DOHH2 (cell line): ENCODE measurements at regions not wholly inside any gene's neighbourhood (a gene's known extent, or its start where the extent isn't known, plus 50 kb on each side); places are given as distances from the start of the nearest gene placed in this dataset.

ENCODE experiments used
- H3F3A ChIP-seq: fragments of 200-600 bp; sonication (generic), shearing (Covaris generic); 2 replicates; pipeline ENCODE4 v1.6.0; 2016; ENCODE audit warnings: antibody characterized with exemption, mild to moderate bottlenecking; ENCODE audit not compliant: control insufficient read depth, insufficient read depth
- H3K27ac ChIP-seq: fragments of 200-600 bp; sonication (generic); 2 replicates; pipeline ENCODE4 v1.5.1; 2014; ENCODE audit warnings: low read depth, mild to moderate bottlenecking, low read length, moderate library complexity
- H3K27me3 ChIP-seq: fragments of 200-600 bp; sonication (generic); 2 replicates; pipeline ENCODE4 v1.6.1; 2014; ENCODE audit warnings: mild to moderate bottlenecking, low read length, mixed read lengths; ENCODE audit not compliant: control insufficient read depth
- H3K36me3 ChIP-seq: fragments of 200-600 bp; sonication (generic); 2 replicates; pipeline ENCODE4 v1.6.1; 2014; ENCODE audit warnings: mild to moderate bottlenecking, low read length, moderate library complexity, mixed read lengths; ENCODE audit not compliant: control insufficient read depth
- H3K4me1 ChIP-seq: fragments of 200-600 bp; sonication (generic); 2 replicates; pipeline ENCODE4 v1.6.1; 2014; ENCODE audit warnings: mild to moderate bottlenecking, low read length, mixed read lengths; ENCODE audit not compliant: control insufficient read depth
- H3K4me2 ChIP-seq: fragments of 200-600 bp; sonication (generic); 2 replicates; pipeline ENCODE4 v1.6.0; 2014; ENCODE audit warnings: mild to moderate bottlenecking, low read length, moderate library complexity
- H3K4me3 ChIP-seq: fragments of 200-600 bp; sonication (generic); 2 replicates; pipeline ENCODE4 v1.5.1; 2014; ENCODE audit warnings: mild to moderate bottlenecking, low read length, mixed read lengths
- H3K79me2 ChIP-seq: fragments of 200-600 bp; sonication (generic); 2 replicates; pipeline ENCODE4 v1.6.1; 2014; ENCODE audit warnings: mild to moderate bottlenecking, low read length, mixed read lengths; ENCODE audit not compliant: control insufficient read depth
- H3K9me2 ChIP-seq: fragments of 200-600 bp; sonication (generic); replicated peaks from 2 replicates; pipeline ENCODE4 v1.6.1; 2014; ENCODE audit warnings: mild to moderate bottlenecking, low read length, mixed read lengths; ENCODE audit not compliant: control insufficient read depth
- H3K9me3 ChIP-seq: fragments of 200-600 bp; sonication (generic); 2 replicates; pipeline ENCODE4 v1.6.1; 2014; ENCODE audit warnings: antibody characterized with exemption, low read length, mixed read lengths; ENCODE audit not compliant: control insufficient read depth, insufficient read depth
- H4K20me1 ChIP-seq: fragments of 200-600 bp; sonication (generic); 2 replicates; pipeline ENCODE4 v1.6.0; 2014; ENCODE audit warnings: low read depth, mild to moderate bottlenecking, antibody characterized with exemption, low read length, moderate library complexity; ENCODE audit not compliant: control insufficient read depth, insufficient read depth
- EZH2phosphoT487 ChIP-seq: fragments of 200-600 bp; sonication (generic); IDR thresholded peaks from 2 replicates; pipeline ENCODE4 v1.6.1; 2017; ENCODE audit warnings: borderline replicate concordance, mild to moderate bottlenecking, antibody characterized with exemption, low read length, moderate library complexity, mixed read lengths
- TF ChIP-seq, protein P1 (sequence below): fragments of 200-600 bp; sonication (generic); IDR thresholded peaks from one replicate; pipeline ENCODE4 v1.5.1; 2014; ENCODE audit warnings: antibody characterized with exemption, mild to moderate bottlenecking, low read depth, low read length; ENCODE audit not compliant: poor library complexity, severe bottlenecking

DNA sequence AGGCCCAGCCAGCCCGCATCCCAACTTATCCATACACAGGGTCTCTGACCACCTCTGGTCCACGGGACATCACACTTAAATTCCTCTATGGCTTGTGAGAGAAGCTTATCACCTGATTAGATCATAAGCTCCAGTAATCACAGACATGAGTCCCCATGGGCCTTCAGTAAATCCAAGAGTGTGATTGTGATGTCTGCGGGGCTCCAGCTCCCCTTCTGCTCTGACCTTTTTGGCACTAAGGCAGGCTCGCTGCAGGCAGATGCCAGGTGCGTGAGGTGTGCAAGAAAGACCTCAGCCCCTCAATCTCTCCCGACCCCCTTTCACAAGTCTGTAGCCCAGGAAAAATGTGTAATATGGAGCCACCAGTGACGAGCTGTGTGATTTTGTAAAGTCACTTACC lies 127.6 kb upstream of the DUSP22 start:
- Histone ChIP-seq H4K20me1 (no peaks in the 10 kb centered on the region), H3K4me1 (no peaks in the 10 kb centered on the region), H3K36me3 (no peaks in the 10 kb centered on the region), H3K4me3 (no peak overlapping the region), H3K27me3 (0 out of 2 replicates have a peak, but pooled peaks cover 3% of the 10 kb centered on the region), H3K9me2 (no peaks in the 10 kb centered on the region), H3K27ac (no peak overlapping the region), H3K4me2 (no peak overlapping the region), H3K9me3 (no peaks in the 10 kb centered on the region), H3K79me2 (no peaks in the 10 kb centered on the region), H3F3A (no peaks in the 10 kb centered on the region)
- TF ChIP-seq, protein P1, sequence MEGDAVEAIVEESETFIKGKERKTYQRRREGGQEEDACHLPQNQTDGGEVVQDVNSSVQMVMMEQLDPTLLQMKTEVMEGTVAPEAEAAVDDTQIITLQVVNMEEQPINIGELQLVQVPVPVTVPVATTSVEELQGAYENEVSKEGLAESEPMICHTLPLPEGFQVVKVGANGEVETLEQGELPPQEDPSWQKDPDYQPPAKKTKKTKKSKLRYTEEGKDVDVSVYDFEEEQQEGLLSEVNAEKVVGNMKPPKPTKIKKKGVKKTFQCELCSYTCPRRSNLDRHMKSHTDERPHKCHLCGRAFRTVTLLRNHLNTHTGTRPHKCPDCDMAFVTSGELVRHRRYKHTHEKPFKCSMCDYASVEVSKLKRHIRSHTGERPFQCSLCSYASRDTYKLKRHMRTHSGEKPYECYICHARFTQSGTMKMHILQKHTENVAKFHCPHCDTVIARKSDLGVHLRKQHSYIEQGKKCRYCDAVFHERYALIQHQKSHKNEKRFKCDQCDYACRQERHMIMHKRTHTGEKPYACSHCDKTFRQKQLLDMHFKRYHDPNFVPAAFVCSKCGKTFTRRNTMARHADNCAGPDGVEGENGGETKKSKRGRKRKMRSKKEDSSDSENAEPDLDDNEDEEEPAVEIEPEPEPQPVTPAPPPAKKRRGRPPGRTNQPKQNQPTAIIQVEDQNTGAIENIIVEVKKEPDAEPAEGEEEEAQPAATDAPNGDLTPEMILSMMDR, result no peak
- TF ChIP-seq EZH2phosphoT487, result no peak

DNA sequence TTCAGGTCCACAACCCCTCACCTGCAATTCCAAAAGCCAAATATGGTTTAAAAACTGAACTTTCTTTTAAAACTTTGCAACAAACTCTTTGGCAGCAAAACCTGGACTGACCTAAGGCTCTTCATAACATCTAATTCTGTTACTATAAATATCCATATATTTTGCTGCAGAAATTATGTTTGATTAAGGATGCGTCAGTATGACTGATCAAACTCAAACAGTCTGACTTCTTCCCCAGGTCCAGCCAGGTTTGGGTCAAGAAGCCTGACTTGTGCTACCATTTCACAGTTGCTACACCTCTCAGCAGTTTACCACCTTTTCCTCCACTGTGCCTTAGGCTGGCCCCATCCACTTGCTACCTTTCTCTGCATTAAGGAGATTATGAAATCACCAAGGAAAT lies 127.0 kb upstream of the DUSP22 start:
- 0 out of 2 replicates have a peak, but pooled peaks cover 3% of the 10 kb centered on the region for H3K27me3 ChIP-seq
- H3K79me2 ChIP-seq, result no peaks in the 10 kb centered on the region
- no peak overlapping the region for H3K4me2 ChIP-seq
- H3F3A ChIP-seq, result no peaks in the 10 kb centered on the region
- H3K9me2 ChIP-seq, result no peaks in the 10 kb centered on the region
- H3K4me3 ChIP-seq, result no peak overlapping the region
- no peak overlapping the region for H3K27ac ChIP-seq
- H4K20me1 ChIP-seq, result no peaks in the 10 kb centered on the region
- TF ChIP-seq, protein P1, result no peak
- no peak for TF ChIP-seq EZH2phosphoT487
- no peaks in the 10 kb centered on the region for H3K36me3 ChIP-seq
- no peaks in the 10 kb centered on the region for H3K4me1 ChIP-seq
- no peaks in the 10 kb centered on the region for H3K9me3 ChIP-seq

DNA sequence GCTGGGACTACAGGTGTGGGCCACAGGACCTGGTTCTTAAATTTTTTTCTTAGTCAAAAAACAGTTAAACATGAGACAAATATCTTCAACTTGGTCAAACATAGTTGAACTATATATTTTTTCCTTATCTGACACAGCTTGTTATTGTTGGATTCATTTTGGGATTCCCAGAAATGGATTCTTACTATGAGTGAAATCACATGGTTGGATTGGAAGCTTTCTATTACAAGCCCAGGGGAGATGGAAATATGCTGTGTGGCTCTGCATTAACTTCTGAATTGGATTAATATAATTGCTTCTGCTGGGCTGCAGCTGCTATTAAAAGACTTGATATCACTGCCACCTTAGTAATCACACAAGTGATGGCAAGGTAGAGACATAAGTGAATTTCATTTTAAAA lies 126.4 kb upstream of the DUSP22 start:
- no peak overlapping the region for H3K4me2 ChIP-seq
- no peaks in the 10 kb centered on the region for H4K20me1 ChIP-seq

More for the DNA sequence above, 126.4 kb upstream of the DUSP22 start:
- Histone ChIP-seq H3K27me3 (0 out of 2 replicates have a peak, but pooled peaks cover 3% of the 10 kb centered on the region), H3K36me3 (no peaks in the 10 kb centered on the region), H3K4me1 (no peaks in the 10 kb centered on the region), H3K9me3 (no peaks in the 10 kb centered on the region), H3K79me2 (no peaks in the 10 kb centered on the region), H3K9me2 (no peaks in the 10 kb centered on the region), H3F3A (no peaks in the 10 kb centered on the region), H3K4me3 (no peak overlapping the region), H3K27ac (no peak overlapping the region)
- no peak for TF ChIP-seq EZH2phosphoT487
- TF ChIP-seq, protein P1, result no peak
